H1 (cell line): ENCODE measurements at regions not wholly inside any gene's neighbourhood (a gene's known extent, or its start where the extent isn't known, plus 50 kb on each side); places are given as distances from the start of the nearest gene placed in this dataset.

ENCODE experiments used
- ATF2 ChIP-seq: IDR thresholded peaks from 2 replicates; pipeline ENCODE4 v1.6.1; 2012; ENCODE audit warnings: low read length, inconsistent platforms

- no peak for TF ChIP-seq ATF2
- TF ChIP-seq, all 59 proteins: peak for 0
Observed at GRCh38 chr9:73011181-73011750, 58.4 kb upstream of the ALDH1A1 start (continued).
